ENCODE measurements at regions not wholly inside any gene's neighbourhood (a gene's known extent, or its start where the extent isn't known, plus 50 kb on each side); places are given as distances from the start of the nearest gene placed in this dataset.

DNA sequence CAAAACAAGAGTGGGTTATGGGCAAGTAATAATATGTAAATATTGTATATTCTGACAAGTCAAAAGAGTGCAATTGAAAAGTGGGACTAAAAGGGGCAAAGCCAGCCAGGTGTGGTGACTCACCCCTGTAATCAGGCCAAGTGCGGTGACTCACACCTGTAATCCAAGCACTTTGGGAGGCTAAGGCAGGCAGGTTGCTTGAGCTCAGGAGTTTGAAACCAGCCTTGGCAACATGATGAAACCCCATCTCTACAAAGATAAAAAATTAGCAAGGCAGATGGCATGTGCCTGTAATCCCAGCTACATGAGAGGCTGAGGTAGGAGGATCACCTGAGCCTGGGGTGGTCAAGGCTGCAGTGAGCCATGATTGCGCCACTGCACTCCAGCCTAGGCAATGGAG, 304.0 kb downstream of the HHIPL2 start:
- no peak for DNase-seq (ENCODE audit: low read depth in 2 of 3, low spot score in 1 of 3)

DNA sequence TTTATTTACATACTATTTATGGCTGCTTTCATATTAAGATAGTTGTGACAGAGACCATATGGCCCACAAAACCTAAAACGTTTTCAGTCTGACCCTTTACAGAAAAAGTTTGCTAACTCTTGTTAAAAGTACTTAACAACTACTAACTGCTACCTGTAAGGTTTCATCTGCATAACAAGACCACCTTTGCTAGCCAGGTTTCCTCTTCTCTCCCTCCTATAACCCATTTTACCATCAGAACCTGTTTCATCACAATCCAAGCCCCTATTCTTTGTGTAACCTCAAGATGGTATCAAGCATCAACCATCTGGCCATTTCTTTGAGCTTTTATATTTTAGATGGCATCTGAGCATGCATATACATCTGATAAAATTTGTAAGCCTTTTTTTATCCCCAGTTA, 305.4 kb downstream of the HHIPL2 start:
- no peak for DNase-seq (ENCODE audit: low read depth in 2 of 3, low spot score in 1 of 3)

DNA sequence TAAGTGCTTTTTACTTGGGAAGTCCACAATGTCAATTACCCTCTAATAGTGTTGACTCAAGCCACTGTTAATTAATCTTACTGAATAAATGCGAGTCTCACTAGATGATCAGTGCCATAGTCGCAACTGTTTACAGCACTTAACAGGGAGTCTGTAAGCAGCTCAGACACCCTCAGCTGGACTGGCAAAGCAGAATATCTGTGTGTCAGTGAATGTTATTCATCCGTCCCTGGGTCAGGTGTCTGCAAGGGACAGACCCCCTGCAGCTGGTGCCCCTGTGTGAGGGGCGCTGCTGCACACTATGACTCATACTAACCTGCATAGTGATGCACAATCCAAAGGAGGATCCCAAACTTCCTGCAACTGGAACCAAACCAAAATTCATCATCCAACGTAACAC, 306.5 kb downstream of the HHIPL2 start:
- no peak for DNase-seq (ENCODE audit: low read depth in 2 of 3, low spot score in 1 of 3)

DNA sequence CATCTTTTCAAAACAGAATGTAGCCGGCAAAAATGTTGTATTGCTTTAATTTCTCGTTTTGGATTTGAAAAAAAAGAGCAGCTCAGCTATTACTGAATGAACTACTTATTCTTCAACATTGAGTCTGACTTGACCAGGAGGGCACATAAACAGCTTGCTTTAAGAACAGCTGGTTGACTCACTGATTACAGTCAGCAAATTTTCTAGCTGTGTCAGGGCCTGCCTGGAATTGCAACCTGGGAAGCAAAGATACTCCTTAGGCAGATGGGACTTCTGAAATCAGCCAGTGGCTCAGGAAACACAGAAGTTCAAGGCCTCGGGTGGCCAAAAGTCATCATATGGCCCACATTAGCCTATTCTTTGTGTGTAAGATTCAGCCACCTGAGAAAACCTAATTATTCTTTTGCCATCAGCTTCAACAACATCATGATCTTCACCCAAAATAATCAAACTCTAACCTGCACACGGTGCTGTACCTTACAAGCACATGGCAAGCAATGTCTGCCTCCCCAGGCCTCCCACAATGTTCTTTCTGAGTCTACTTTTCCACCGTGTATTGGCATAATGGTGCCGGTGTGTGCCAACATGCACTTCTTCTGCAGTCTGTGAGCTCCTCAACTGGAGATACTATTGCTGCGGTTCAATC, 307.2 kb downstream of the HHIPL2 start:
- DNase-seq (ENCODE audit: low read depth in 2 of 3, low spot score in 1 of 3) = no peak

DNA sequence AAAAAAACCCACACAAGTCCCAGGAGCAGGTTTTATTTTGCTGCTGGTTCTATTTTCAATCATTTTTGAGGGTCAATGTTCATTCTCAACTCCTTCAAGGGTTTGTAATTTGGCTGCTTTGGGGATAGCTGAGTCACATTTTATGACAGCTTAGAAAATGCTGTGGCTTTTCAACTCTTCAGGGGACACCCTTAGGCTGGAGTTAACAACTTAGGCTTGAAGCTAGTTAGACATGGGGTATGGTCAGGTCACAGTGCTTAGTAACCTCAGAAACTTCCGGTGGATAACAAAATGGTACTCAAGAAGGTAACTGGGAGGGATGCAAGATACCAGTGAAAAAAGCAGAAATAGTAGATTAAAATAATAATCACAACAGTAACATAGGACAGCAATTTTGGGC, 308.8 kb downstream of the HHIPL2 start:
- no peak for DNase-seq (ENCODE audit: low read depth in 2 of 3, low spot score in 1 of 3)

DNA sequence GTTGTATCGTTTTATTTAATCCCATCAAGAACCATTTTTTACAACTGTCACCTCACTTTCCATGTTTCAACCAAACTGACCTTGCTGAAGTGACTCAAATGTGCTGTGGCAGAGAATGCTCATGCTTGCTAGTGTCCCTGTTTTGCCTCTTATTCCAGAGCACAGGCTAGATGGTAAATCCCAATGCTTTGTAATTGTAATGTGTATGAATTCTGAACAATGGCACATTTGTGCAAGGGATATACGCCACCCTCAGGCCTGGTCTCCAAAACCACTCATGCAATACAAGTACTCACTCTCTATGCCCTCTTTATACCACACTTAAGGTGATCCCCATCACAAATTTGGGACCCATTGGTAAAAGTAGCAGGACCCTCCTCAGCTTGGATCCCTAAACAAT, 313.6 kb downstream of the HHIPL2 start:
- no peak for DNase-seq (ENCODE audit: low read depth in 2 of 3, low spot score in 1 of 3)

DNA sequence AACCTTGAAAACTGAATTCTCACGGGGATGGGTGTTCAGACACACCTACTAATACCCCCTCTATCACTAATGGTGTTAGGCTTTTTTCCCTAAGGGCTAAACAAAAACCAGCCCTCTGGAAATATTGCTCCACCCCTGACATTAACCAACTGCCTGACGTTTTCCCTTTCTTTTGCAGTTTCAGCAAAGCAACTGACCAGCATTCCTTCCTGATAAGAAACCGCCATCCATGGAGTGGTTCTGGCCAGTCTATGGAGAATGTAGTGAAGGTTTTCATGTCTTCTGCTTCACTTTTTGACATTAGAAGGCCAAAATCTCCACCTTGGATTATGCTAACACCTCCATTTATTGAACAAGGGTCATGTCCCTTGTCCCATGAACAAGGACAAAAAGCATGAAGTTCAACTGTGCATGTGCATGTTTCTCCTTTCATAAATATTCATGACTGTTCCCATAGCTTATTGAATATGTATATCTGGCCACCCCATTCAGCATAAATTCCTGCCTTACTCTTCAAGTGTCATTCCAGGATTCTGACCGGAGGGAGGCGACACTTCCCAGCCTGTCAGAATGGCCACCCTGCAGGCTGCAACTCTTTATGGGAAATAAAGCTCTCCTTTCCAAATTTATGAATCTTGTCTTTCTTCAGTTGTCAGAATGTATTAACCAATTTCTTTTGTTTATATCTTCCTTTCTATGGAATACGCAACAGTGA, 314.3 kb downstream of the HHIPL2 start:
- no peak for DNase-seq (ENCODE audit: low read depth in 2 of 3, low spot score in 1 of 3)

DNA sequence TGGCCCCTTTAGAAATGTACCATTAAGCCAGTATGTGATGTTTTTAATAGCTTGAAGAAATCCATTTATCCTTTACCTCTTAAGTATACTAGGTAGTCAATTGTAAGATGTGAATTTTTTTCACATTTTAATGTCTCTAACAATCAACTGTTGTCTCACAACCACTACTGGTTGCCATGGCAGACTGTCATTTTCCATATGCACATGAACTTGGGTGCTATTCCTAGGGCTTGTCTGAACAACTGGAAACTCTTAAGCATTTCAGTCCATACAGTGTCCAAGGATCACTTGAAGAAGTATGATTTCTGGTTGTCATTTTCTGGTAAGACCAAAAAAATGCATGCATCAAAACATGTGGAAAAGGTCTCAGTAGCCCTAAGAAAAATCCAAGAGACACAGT, 315.1 kb downstream of the HHIPL2 start:
- no peak for DNase-seq (ENCODE audit: low read depth in 2 of 3, low spot score in 1 of 3)

DNA sequence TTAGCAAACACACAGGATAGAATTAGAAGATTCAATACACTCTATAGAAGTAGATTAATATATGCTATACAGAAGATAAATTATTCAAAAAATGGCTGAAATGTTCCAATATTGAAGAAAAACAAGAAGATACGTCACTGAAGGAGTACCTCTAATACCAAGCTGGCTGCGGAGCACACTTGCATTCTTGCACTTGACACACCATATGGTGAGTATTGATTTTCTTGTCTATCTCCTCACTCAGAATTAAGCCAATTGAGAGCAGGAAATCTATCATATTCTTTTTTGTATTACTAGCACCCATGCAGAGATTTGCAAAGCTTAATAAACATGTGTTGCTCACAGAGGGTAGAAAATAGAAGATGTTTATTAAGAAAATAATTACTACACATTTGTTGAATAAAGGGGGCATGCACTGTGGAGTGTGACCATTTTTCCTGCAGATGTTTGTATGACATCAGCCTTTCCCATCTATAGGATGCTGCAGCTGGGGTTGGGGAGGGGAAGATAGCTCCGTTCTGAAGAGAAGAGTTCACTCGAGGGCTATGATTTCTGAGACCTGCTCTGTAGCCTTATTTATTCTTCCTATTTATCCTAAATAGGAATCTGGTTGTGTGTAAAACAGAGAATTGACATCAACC, 318.1 kb downstream of the HHIPL2 start:
- DNase-seq (ENCODE audit: low read depth in 2 of 3, low spot score in 1 of 3) = no peak

DNA sequence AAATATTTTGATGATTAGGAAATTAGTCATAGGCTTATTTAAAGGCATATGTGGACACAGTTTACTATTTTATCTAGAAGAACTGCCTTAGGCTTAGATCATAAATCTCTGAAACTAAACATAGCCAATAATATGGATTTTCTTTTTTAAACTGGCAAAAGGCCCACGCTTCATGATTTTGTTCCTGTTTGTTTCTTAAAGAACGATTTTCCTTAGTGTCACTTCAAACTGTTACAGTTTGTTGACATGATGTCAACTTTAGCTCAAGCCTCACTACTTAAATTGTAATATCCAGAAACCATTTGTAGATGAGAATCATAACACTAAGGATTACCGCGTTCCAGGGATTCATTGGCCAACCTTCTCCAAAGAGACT, 322.6 kb downstream of the HHIPL2 start:
- DNase-seq (ENCODE audit: low read depth in 2 of 3, low spot score in 1 of 3) = no peak

DNA sequence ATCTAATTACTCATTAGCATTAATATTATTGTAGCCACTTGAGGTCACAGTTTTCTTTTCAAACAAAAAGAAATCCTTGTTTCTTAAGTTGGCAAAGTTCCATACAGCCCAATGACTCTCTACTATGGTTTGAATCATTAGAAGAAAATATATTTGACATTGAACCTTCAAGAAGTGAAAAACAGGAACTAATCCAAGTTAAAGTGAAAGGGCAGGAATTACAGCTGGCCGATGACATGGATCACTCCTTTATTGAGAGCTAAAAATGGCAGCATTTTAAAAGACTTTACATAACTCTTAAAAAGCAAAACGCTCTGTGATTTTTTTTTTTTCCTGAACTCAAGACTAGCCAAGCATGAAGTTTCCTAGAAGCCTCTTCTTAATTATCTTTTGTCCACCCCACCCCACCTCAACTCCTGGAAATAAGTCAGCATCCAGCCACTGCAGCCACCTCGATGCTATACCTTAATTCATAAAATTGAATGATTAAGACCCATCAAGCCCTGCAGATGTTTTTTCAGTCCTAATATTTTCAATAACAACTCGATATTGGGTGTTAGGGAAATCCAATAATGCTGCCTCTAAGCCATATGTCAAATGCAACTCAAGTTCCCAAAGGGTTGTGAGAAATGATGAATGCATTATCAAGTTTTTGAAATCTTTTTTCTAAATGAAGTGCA, 323.1 kb downstream of the HHIPL2 start:
- DNase-seq (ENCODE audit: low read depth in 2 of 3, low spot score in 1 of 3) = no peak

DNA sequence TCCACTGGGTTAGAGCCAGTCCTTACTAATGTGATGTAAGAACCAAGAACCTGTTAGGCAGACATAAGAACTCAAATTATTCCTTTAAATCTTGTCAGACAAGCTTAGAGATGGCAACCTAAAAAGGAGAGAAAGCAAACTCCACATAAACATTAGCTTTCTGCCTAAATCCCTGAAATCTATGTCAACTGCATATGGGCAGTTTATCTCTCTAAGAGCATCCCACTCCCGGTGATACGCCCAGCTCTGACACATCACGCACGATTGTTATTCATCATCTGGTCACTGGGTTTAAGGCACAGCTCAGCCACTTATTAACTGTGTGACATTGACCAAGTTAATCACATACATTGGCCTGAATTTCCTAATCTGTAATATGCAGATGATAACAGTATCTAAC, 323.7 kb downstream of the HHIPL2 start:
- no peak for DNase-seq (ENCODE audit: low read depth in 2 of 3, low spot score in 1 of 3)

DNA sequence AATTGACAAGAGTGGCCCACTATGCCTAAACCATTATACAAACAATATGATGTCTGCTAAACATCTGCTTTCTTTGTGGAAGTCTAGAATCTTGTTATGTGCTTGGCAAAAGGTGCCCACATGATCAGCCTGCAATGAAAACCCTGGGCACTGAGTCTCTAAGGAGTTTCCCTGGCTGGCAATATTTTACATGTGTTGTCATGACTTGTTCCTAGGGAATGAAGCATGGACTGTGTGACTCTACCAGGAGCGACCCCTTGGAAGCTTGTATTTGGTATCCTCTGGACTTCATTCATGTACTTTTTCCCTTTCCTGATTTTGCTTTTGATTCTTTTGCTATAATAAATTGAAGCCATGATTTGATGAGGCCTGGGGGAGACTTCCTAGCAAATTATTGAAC, 324.9 kb downstream of the HHIPL2 start:
- no peak for DNase-seq (ENCODE audit: low read depth in 2 of 3, low spot score in 1 of 3)

DNA sequence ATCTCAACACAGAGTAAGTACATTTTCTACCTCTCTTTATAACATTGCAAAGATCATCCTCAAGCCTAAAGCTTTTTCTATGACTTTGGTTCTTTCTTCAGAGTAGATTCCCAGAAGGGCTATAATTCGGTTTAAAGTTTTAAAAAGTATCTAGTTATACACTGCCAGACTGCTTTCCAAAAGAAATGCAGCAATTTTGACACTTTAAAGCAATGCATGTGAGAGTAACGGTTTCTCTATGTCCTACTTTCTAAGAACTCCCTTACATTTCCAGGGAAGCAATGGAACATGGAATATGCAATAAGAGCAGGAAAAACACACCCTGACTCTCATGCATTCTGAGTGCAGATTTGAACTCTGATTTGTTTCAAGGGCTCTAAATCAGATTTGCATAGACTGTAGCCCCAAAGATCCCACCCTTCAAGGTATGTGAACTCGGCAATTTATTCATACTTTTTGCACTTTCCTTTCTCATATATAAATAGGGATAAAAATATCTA, 331.6 kb downstream of the HHIPL2 start:
- DNase-seq (ENCODE audit: low read depth in 2 of 3, low spot score in 1 of 3) = no peak

DNA sequence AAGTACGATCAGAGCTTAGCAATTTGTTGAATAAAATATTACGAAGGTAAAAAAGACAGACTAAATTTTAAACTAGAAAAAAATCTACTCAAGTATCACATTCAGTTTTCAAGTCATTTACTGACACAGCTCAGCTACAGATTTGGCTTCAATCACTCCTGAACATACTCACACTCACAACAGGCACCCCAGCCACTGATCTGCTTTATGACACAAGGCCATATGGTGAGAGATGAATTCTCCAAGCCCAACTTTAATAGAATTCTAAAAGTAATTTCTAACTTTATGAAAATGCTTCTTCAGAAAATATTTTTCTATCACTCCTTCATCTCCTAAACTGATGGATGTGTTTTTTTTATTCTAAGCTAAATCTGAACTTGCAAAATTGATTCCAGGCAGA, 337.1 kb downstream of the HHIPL2 start:
- no peak for DNase-seq (ENCODE audit: low read depth in 2 of 3, low spot score in 1 of 3)

DNA sequence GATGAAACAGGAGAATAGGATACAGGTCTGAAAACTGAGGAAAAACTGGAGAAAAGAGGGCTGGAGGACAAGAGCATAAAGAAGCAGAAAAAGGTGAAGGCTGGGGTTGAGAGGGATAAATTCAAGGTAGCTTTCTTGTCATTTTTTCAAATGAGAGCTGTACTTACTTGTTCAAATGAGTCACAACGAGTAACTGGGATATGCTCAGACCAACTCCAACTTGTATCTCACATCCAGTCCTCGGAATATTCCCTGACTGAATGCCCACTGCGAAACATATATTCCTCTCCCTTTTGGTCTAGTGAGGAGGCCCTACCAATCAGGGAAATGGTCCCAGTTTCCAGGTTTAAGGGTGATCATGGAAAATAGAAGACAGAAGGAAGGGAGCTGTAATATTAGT, 343.4 kb downstream of the HHIPL2 start:
- DNase-seq (ENCODE audit: low read depth in 2 of 3, low spot score in 1 of 3) = no peak

DNA sequence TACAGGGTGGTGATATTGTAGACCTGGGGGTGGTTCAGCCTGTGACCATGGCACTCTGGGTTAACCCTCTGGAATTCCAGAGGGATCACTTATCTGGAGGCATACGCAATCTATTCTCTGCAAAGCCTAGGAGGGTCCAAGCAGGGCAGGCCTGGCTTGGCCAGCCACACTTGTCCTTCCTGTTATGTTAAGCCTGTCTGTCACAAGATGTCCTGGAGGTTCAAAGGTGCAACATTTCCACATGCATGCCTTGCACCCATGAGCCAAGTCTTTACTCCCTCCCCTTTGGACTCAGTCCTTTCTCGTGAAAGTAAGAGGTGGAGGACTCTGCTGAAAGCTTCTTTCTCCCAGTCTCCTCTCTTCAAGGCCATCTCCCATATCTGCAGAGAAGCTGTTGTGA, 345.1 kb downstream of the HHIPL2 start:
- DNase-seq (ENCODE audit: low read depth in 2 of 3, low spot score in 1 of 3) = no peak

DNA sequence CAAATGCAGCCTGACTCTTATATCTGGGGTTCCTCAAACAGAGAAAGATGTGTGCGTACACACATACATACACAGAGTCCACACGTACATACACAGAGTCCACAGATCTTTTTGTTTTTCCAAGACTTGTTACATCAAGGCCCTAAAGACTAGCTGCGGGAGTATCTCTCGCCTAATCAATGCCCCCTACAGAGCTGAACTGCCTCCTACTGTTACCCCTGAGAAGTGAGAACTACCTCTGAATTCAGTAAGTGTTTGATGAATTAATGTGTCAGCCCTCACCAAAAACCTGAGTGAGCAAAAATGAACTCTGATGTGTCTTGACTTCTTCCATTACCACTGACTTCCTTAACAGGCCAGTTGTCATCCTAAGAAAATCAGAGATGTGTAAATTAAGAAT, 351.2 kb downstream of the HHIPL2 start:
- DNase-seq (ENCODE audit: low read depth in 2 of 3, low spot score in 1 of 3) = no peak

DNA sequence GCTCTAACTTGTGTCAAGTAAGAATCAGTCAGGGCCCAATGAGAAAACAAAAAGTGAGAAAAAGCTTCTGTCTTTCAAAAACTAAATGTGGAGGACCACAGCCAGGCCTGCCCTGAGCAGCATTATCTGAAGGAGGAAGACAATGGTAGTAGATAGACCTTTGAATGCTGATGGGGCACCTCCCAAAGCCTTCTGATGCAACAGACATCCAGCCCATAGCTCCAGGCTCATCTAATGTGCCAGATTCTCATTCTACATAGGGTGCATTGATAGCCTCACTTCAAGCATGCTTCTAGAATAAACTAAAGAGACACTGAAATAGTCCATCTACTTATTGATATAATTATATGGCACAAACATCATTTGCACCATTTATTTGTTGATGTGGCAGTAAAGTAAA, 351.6 kb downstream of the HHIPL2 start:
- no peak for DNase-seq (ENCODE audit: low read depth in 2 of 3, low spot score in 1 of 3)

DNA sequence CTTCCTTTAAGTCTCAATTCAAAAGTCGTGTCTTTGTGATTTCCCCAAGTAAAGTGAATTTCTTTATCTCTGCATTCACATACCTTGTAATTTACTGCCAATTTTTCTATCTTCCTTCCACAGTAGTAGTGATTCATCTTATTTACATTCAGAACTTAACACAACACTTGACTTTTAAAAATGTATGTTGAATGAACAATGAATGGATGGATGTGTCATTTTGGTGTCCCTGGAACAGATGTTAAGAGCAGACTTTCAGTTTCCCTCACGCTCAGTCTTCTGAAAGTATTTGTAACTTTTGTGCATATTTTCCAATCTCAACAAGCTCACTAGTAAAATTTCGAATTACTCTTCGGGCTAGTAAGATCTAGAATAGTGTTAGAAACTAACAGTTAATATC, 352.0 kb downstream of the HHIPL2 start:
- no peak for DNase-seq (ENCODE audit: low read depth in 2 of 3, low spot score in 1 of 3)

DNA sequence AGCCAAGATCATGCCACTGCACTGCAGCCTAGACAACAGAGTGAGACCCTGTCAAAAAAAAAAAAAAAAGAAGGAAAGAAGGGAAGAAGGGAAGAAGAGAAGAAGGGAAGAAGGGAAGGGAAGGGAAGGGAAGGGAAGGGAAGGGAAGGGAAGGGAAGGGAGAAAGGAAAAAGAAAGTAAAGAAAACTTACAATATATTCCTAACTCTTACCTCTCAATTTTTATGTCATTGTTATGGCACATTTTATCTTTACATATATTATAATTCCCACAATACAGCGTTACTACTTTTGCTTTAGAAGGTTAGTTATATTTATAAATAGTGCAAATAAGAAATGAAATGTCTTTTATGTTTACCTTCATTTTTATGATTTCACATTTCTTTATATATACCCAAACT, 358.7 kb downstream of the HHIPL2 start:
- DNase-seq (ENCODE audit: low read depth in 2 of 3, low spot score in 1 of 3) = no peak
